ENCODE measurements at regions not wholly inside any gene's neighbourhood (a gene's known extent, or its start where the extent isn't known, plus 50 kb on each side); places are given as distances from the start of the nearest gene placed in this dataset.

- Mint-ChIP-seq H3K4me3 (no peak overlapping the region), H3K36me3 (ENCODE audit: low read depth) (no peaks in the 10 kb centered on the region), H3K27me3 (no peaks in the 10 kb centered on the region), H3K4me1 (ENCODE audit: low read depth) (no peaks in the 10 kb centered on the region), H3K9me3 (no peaks in the 10 kb centered on the region), H3K27ac (no peak overlapping the region)
- POLR2A ChIA-PET = no interaction called here
- H3K27me3 ChIP-seq (ENCODE audit: control insufficient read depth in 1 of 2, insufficient read depth in 2 of 2, low read length in 2 of 2) = no peaks in the 10 kb centered on the region
- no peaks in the 10 kb centered on the region for H3K9me3 ChIP-seq (ENCODE audit: control insufficient read depth in 1 of 2, insufficient read depth in 1 of 2, low read length in 2 of 2)
- CTCF ChIA-PET = no interaction called here
- no peak for ATAC-seq (ENCODE audit: poor library complexity)
- no peak overlapping the region for H3K4me3 ChIP-seq (ENCODE audit: low read length)
- H3K27ac ChIP-seq (ENCODE audit: low read depth in 1 of 2, low read length in 2 of 2) = no peak overlapping the region
- intact Hi-C loops (cut with DNase I, micrococcal nuclease) = no loop called here
- TF ChIP-seq CTCF (IDR thresholded peaks at IDR 0.05) = no peak
- DNase-seq = no peak
- no peaks in the 10 kb centered on the region for H3K4me1 ChIP-seq (ENCODE audit: insufficient read depth, low read length)
- no peaks in the 10 kb centered on the region for H3K36me3 ChIP-seq (ENCODE audit: insufficient read depth, low read length)
Observed at GRCh38 chrX:147710301-147710700, 201.4 kb upstream of the FMR1 start.

GRCh38 chrX:147733369-147733768 is 178.3 kb upstream of the FMR1 start:
- H3K36me3 Mint-ChIP-seq (ENCODE audit: low read depth) = no peaks in the 10 kb centered on the region
- Histone ChIP-seq H3K36me3 (ENCODE audit: insufficient read depth, low read length) (no peaks in the 10 kb centered on the region), H3K4me3 (ENCODE audit: low read length) (no peak overlapping the region), H3K4me1 (ENCODE audit: insufficient read depth, low read length) (no peaks in the 10 kb centered on the region), H3K27ac (ENCODE audit: low read depth in 1 of 2, low read length in 2 of 2) (no peak overlapping the region), H3K9me3 (ENCODE audit: control insufficient read depth in 1 of 2, insufficient read depth in 1 of 2, low read length in 2 of 2) (no peaks in the 10 kb centered on the region), H3K27me3 (ENCODE audit: control insufficient read depth in 1 of 2, insufficient read depth in 2 of 2, low read length in 2 of 2) (no peaks in the 10 kb centered on the region)
- intact Hi-C loops (cut with DNase I, micrococcal nuclease) = no loop called here
- H3K27ac Mint-ChIP-seq = no peak overlapping the region
- H3K27me3 Mint-ChIP-seq = no peaks in the 10 kb centered on the region
- POLR2A ChIA-PET = no interaction called here
- H3K4me3 Mint-ChIP-seq = no peak overlapping the region
- H3K4me1 Mint-ChIP-seq (ENCODE audit: low read depth) = peaks cover 7% of the 10 kb centered on the region
- no peak for DNase-seq
- H3K9me3 Mint-ChIP-seq = no peaks in the 10 kb centered on the region
- ATAC-seq (ENCODE audit: poor library complexity) = no peak
- CTCF ChIA-PET = no interaction called here
- no peak for TF ChIP-seq CTCF (IDR thresholded peaks at IDR 0.05)

- no peak overlapping the region for H3K27ac ChIP-seq (ENCODE audit: low read depth in 1 of 2, low read length in 2 of 2)
- H3K9me3 ChIP-seq (ENCODE audit: control insufficient read depth in 1 of 2, insufficient read depth in 1 of 2, low read length in 2 of 2) = no peaks in the 10 kb centered on the region
- intact Hi-C loops (cut with DNase I, micrococcal nuclease) = no loop called here
- POLR2A ChIA-PET = no interaction called here
- no peaks in the 10 kb centered on the region for H3K27me3 ChIP-seq (ENCODE audit: control insufficient read depth in 1 of 2, insufficient read depth in 2 of 2, low read length in 2 of 2)
- no peaks in the 10 kb centered on the region for H3K36me3 ChIP-seq (ENCODE audit: insufficient read depth, low read length)
- Mint-ChIP-seq H3K27me3 (no peaks in the 10 kb centered on the region), H3K36me3 (ENCODE audit: low read depth) (no peaks in the 10 kb centered on the region), H3K9me3 (no peaks in the 10 kb centered on the region), H3K4me1 (ENCODE audit: low read depth) (peaks cover 11% of the 10 kb centered on the region), H3K27ac (no peak overlapping the region), H3K4me3 (no peak overlapping the region)
- CTCF ChIA-PET = no interaction called here
- H3K4me3 ChIP-seq (ENCODE audit: low read length) = no peak overlapping the region
- no peak for ATAC-seq (ENCODE audit: poor library complexity)
- DNase-seq = no peak
- no peak for TF ChIP-seq CTCF (IDR thresholded peaks at IDR 0.05)
- H3K4me1 ChIP-seq (ENCODE audit: insufficient read depth, low read length) = no peaks in the 10 kb centered on the region
Observed at GRCh38 chrX:147735364-147735763, 176.4 kb upstream of the FMR1 start.
